ENCODE measurements at regions not wholly inside any gene's neighbourhood (a gene's known extent, or its start where the extent isn't known, plus 50 kb on each side); places are given as distances from the start of the nearest gene placed in this dataset.

- Histone ChIP-seq H3K27me3 (ENCODE audit: control insufficient read depth in 2 of 2, insufficient read depth in 2 of 2, low read length in 2 of 2) (no peaks in the 10 kb centered on the region), H3K4me1 (ENCODE audit: control insufficient read depth in 2 of 2, insufficient read depth in 2 of 2, low read length in 2 of 2) (no peaks in the 10 kb centered on the region), H3K36me3 (ENCODE audit: control insufficient read depth in 2 of 3, insufficient read depth in 3 of 3, low read length in 3 of 3) (no peaks in the 10 kb centered on the region), H3K9me3 (ENCODE audit: control insufficient read depth in 2 of 3, low read length in 3 of 3) (no peaks in the 10 kb centered on the region), H3K4me3 (ENCODE audit: low read length) (no peak overlapping the region), H3K27ac (ENCODE audit: low read depth, low read length) (no peak overlapping the region)
- intact Hi-C loops (cut with micrococcal nuclease) = no loop called here
- no peak overlapping the region for H3K27ac Mint-ChIP-seq
- no peak overlapping the region for H3K4me3 Mint-ChIP-seq
- H3K4me1 Mint-ChIP-seq = no peaks in the 10 kb centered on the region
- no peaks in the 10 kb centered on the region for H3K27me3 Mint-ChIP-seq
- DNase-seq = no peak
- POLR2A ChIA-PET = no interaction called here
- ATAC-seq = no peak
- peaks cover 0 to 10% (median 2%) of the 10 kb centered on the region in 11 donors for H3K9me3 Mint-ChIP-seq
- H3K36me3 Mint-ChIP-seq = no peaks in the 10 kb centered on the region
- CTCF ChIA-PET = no interaction called here
Observed at GRCh38 chr21:18772897-18773296, 369.3 kb upstream of the TMPRSS15 start.

GRCh38 chr21:18776936-18777335 lies 373.4 kb upstream of the TMPRSS15 start:
- ChIA-PET POLR2A (no interaction called here), CTCF (no interaction called here)
- Histone ChIP-seq H3K4me1 (ENCODE audit: control insufficient read depth in 2 of 2, insufficient read depth in 2 of 2, low read length in 2 of 2) (no peaks in the 10 kb centered on the region), H3K36me3 (ENCODE audit: control insufficient read depth in 2 of 3, insufficient read depth in 3 of 3, low read length in 3 of 3) (no peaks in the 10 kb centered on the region), H3K27ac (ENCODE audit: low read depth, low read length) (no peak overlapping the region), H3K4me3 (ENCODE audit: low read length) (no peak overlapping the region), H3K9me3 (ENCODE audit: control insufficient read depth in 2 of 3, low read length in 3 of 3) (no peaks in the 10 kb centered on the region), H3K27me3 (ENCODE audit: control insufficient read depth in 2 of 2, insufficient read depth in 2 of 2, low read length in 2 of 2) (no peaks in the 10 kb centered on the region)
- H3K27ac Mint-ChIP-seq = no peak overlapping the region
- peaks cover 0 to 18% (median 4%) of the 10 kb centered on the region in 11 donors for H3K9me3 Mint-ChIP-seq
- H3K4me1 Mint-ChIP-seq = no peaks in the 10 kb centered on the region
- H3K36me3 Mint-ChIP-seq = no peaks in the 10 kb centered on the region
- H3K4me3 Mint-ChIP-seq = no peak overlapping the region
- intact Hi-C loops (cut with micrococcal nuclease) = no loop called here
- ATAC-seq = no peak
- DNase-seq = no peak
- H3K27me3 Mint-ChIP-seq = no peaks in the 10 kb centered on the region

- ATAC-seq = no peak
- no peak overlapping the region for H3K27ac ChIP-seq (ENCODE audit: low read depth, low read length)
- Mint-ChIP-seq H3K27me3 (no peaks in the 10 kb centered on the region), H3K27ac (no peak overlapping the region), H3K9me3 (peaks cover 0 to 17% (median 7%) of the 10 kb centered on the region in 11 donors), H3K36me3 (no peaks in the 10 kb centered on the region), H3K4me1 (no peaks in the 10 kb centered on the region), H3K4me3 (no peak overlapping the region)
- no peak for DNase-seq
- no peaks in the 10 kb centered on the region for H3K9me3 ChIP-seq (ENCODE audit: control insufficient read depth in 2 of 3, low read length in 3 of 3)
- no peaks in the 10 kb centered on the region for H3K4me1 ChIP-seq (ENCODE audit: control insufficient read depth in 2 of 2, insufficient read depth in 2 of 2, low read length in 2 of 2)
- intact Hi-C loops (cut with micrococcal nuclease) = no loop called here
- CTCF ChIA-PET = no interaction called here
- H3K27me3 ChIP-seq (ENCODE audit: control insufficient read depth in 2 of 2, insufficient read depth in 2 of 2, low read length in 2 of 2) = no peaks in the 10 kb centered on the region
- H3K4me3 ChIP-seq (ENCODE audit: low read length) = no peak overlapping the region
- POLR2A ChIA-PET = no interaction called here
- no peaks in the 10 kb centered on the region for H3K36me3 ChIP-seq (ENCODE audit: control insufficient read depth in 2 of 3, insufficient read depth in 3 of 3, low read length in 3 of 3)
Observed at GRCh38 chr21:18782721-18783120, 379.1 kb upstream of the TMPRSS15 start.

GRCh38 chr21:18801468-18801867 lies 397.9 kb upstream of the TMPRSS15 start:
- no peak for ATAC-seq
- Mint-ChIP-seq H3K27ac (no peak overlapping the region), H3K4me3 (no peak overlapping the region), H3K27me3 (no peaks in the 10 kb centered on the region), H3K36me3 (no peaks in the 10 kb centered on the region), H3K4me1 (no peaks in the 10 kb centered on the region), H3K9me3 (peaks cover 0 to 43% (median 15%) of the 10 kb centered on the region in 11 donors)
- Histone ChIP-seq H3K27me3 (ENCODE audit: control insufficient read depth in 2 of 2, insufficient read depth in 2 of 2, low read length in 2 of 2) (no peaks in the 10 kb centered on the region), H3K4me1 (ENCODE audit: control insufficient read depth in 2 of 2, insufficient read depth in 2 of 2, low read length in 2 of 2) (no peaks in the 10 kb centered on the region), H3K4me3 (ENCODE audit: low read length) (no peak overlapping the region), H3K27ac (ENCODE audit: low read depth, low read length) (no peak overlapping the region), H3K9me3 (ENCODE audit: control insufficient read depth in 2 of 3, low read length in 3 of 3) (no peaks in the 10 kb centered on the region), H3K36me3 (ENCODE audit: control insufficient read depth in 2 of 3, insufficient read depth in 3 of 3, low read length in 3 of 3) (no peaks in the 10 kb centered on the region)
- ChIA-PET POLR2A (no interaction called here), CTCF (interaction anchor here (0.6 kb wide), 1 partner anchor 507 kb away, joined by 3 read pairs; no protein-coding TSS in a partner anchor)
- intact Hi-C loops (cut with micrococcal nuclease) = no loop called here
- DNase-seq = no peak

DNA sequence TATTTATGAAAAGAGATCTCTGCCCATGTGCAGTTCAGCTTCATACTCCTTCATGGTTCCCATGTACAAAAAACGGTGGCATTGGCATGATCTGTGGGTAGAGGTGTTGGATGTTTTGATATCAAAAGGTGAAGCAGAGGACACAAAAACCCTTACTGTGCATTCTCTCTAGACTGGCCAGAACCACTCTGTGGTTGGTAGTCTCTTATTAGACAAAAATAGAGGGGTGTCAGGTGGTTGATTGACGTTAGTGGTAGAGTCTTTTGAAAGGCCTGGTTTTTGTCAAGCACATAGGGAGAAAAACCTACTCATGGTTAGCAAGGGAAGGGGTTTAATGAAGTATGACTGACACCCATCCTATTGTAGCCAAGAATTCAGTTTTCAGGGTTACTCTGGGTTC lies 400.0 kb upstream of the TMPRSS15 start:
- ChIA-PET CTCF (no interaction called here), POLR2A (no interaction called here)
- no peaks in the 10 kb centered on the region for H3K27me3 Mint-ChIP-seq
- Histone ChIP-seq H3K27ac (ENCODE audit: low read depth, low read length) (no peak overlapping the region), H3K27me3 (ENCODE audit: control insufficient read depth in 2 of 2, insufficient read depth in 2 of 2, low read length in 2 of 2) (no peaks in the 10 kb centered on the region), H3K4me1 (ENCODE audit: control insufficient read depth in 2 of 2, insufficient read depth in 2 of 2, low read length in 2 of 2) (no peaks in the 10 kb centered on the region), H3K36me3 (ENCODE audit: control insufficient read depth in 2 of 3, insufficient read depth in 3 of 3, low read length in 3 of 3) (no peaks in the 10 kb centered on the region), H3K4me3 (ENCODE audit: low read length) (no peak overlapping the region), H3K9me3 (ENCODE audit: control insufficient read depth in 2 of 3, low read length in 3 of 3) (no peaks in the 10 kb centered on the region)
- peaks cover 3 to 38% (median 9%) of the 10 kb centered on the region in 11 donors for H3K9me3 Mint-ChIP-seq
- ATAC-seq = no peak
- no peak for DNase-seq
- no peak overlapping the region for H3K4me3 Mint-ChIP-seq
- no peaks in the 10 kb centered on the region for H3K4me1 Mint-ChIP-seq
- H3K36me3 Mint-ChIP-seq = no peaks in the 10 kb centered on the region
- intact Hi-C loops (cut with micrococcal nuclease) = no loop called here
- no peak overlapping the region for H3K27ac Mint-ChIP-seq

DNA sequence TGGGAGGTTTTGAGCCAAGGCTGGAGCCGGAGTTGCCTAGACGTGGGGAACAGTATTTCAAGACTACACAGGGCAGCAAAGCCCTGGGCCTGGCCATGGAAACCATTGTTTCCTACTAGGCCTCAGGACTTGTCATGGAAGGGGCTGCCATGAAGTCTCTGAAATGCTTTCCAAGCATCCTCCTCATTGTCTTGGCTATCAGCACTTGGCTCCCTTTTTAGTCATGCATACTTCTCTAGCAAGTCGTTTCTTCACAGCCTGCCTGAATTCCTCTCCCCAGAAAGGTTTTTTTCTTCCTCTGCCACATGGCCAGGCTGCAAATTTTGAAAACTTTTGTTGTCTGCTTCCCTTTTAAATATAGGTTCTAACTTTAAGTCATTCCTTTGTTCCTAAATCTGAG lies 406.6 kb upstream of the TMPRSS15 start:
- ChIA-PET POLR2A (no interaction called here), CTCF (no interaction called here)
- Histone ChIP-seq H3K27ac (ENCODE audit: low read depth, low read length) (no peak overlapping the region), H3K27me3 (ENCODE audit: control insufficient read depth in 2 of 2, insufficient read depth in 2 of 2, low read length in 2 of 2) (no peaks in the 10 kb centered on the region), H3K4me3 (ENCODE audit: low read length) (no peak overlapping the region), H3K4me1 (ENCODE audit: control insufficient read depth in 2 of 2, insufficient read depth in 2 of 2, low read length in 2 of 2) (no peaks in the 10 kb centered on the region), H3K36me3 (ENCODE audit: control insufficient read depth in 2 of 3, insufficient read depth in 3 of 3, low read length in 3 of 3) (no peaks in the 10 kb centered on the region), H3K9me3 (ENCODE audit: control insufficient read depth in 2 of 3, low read length in 3 of 3) (peaks cover 0 to 4% (median 0%) of the 10 kb centered on the region in 3 experiments)
- no peak for DNase-seq
- Mint-ChIP-seq H3K4me3 (no peak overlapping the region), H3K4me1 (peaks cover 0 to 1% (median 0%) of the 10 kb centered on the region in 7 donors), H3K27ac (no peak overlapping the region), H3K27me3 (no peaks in the 10 kb centered on the region), H3K36me3 (peaks cover 0 to 6% (median 0%) of the 10 kb centered on the region in 5 donors), H3K9me3 (peaks cover 3 to 38% (median 8%) of the 10 kb centered on the region in 11 donors)
- intact Hi-C loops (cut with micrococcal nuclease) = no loop called here
- ATAC-seq = no peak

DNA sequence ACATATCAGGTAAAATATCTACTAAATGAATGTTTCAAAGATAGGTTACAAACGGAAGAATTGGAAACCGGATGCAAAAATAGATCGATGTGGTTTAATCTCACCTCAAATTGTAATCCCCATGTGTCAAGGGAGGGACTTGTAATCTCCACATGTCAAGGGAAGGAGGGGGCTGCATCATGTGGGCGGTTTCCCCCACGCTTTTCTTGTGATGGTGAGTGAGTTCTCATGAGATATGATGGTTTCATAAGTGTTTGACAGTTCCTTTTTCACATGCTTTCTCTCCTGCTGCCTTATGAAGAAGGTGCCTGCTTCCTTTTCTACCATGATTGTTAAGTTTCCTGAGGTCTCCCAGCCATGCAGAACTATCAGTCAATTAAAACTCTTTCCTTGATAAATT lies 408.7 kb upstream of the TMPRSS15 start:
- Mint-ChIP-seq H3K4me3 (no peak overlapping the region), H3K27ac (no peak overlapping the region), H3K4me1 (peaks cover 0 to 1% (median 0%) of the 10 kb centered on the region in 7 donors), H3K9me3 (peaks cover 0 to 29% (median 5%) of the 10 kb centered on the region in 11 donors), H3K27me3 (no peaks in the 10 kb centered on the region), H3K36me3 (peaks cover 0 to 6% (median 0%) of the 10 kb centered on the region in 5 donors)
- no peak overlapping the region for H3K27ac ChIP-seq (ENCODE audit: low read depth, low read length)
- DNase-seq (no peak), ATAC-seq (no peak)
- ChIA-PET CTCF (no interaction called here), POLR2A (no interaction called here)
- H3K9me3 ChIP-seq (ENCODE audit: control insufficient read depth in 2 of 3, low read length in 3 of 3) = peaks cover 0 to 4% (median 0%) of the 10 kb centered on the region in 3 experiments
- no peaks in the 10 kb centered on the region for H3K27me3 ChIP-seq (ENCODE audit: control insufficient read depth in 2 of 2, insufficient read depth in 2 of 2, low read length in 2 of 2)
- H3K36me3 ChIP-seq (ENCODE audit: control insufficient read depth in 2 of 3, insufficient read depth in 3 of 3, low read length in 3 of 3) = no peaks in the 10 kb centered on the region
- intact Hi-C loops (cut with micrococcal nuclease) = no loop called here
- H3K4me3 ChIP-seq (ENCODE audit: low read length) = no peak overlapping the region
- H3K4me1 ChIP-seq (ENCODE audit: control insufficient read depth in 2 of 2, insufficient read depth in 2 of 2, low read length in 2 of 2) = no peaks in the 10 kb centered on the region
